Skeletal muscle cell (primary cell): ENCODE measurements at regions not wholly inside any gene's neighbourhood (a gene's known extent, or its start where the extent isn't known, plus 50 kb on each side); places are given as distances from the start of the nearest gene placed in this dataset.

Source experiments
- DNase-seq: peaks from one replicate; pipeline ENCODE4 v3.0.0-alpha.2; 2010; ENCODE audit warnings: low read depth
- H3K4me3 ChIP-seq: 2 replicates; pipeline ENCODE4 v1.5.1; 2011; ENCODE audit warnings: low read depth, mild to moderate bottlenecking, control low read depth, low read length, moderate library complexity

DNA sequence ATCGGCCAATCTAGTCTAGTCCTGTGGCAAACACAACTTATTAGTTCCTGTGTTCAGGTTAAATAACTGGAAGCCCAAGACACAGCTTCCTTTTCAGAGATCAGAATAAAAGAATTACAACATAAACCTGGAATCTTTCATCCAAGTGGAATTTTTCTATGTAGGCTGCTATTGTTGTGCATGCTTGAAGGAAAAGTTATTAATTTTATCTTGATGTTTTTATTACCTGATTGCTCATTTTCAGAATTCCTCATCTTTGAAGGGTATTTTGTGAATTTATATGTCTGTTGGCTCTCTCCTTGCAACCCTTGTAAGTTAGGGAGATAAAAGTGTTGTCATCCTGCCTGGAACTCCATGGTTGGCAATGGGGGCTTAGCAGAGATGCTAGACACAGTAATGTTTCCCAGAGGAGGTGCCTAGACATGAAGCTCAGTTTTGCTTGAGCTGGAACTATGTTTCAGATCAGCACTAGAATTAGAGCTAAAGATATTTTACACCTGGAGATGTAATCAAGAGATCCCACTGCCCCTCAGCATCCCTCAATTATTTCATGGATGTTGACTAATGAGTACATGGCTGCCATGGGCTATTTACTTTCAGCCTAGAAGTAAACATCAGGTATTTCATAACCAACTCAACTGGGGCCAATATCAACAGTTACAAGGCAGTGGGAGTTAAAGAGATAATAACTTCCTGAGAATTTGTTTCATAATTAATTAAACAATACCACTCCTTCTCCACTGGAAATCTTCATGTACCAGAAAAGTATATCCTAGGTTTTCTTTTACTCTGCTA is 367.0 kb upstream of the MARCKS start:
- no peak overlapping the region for H3K4me3 ChIP-seq
- DNase-seq: no peak

GRCh38 chr6:113491376-113491775 is 365.8 kb upstream of the MARCKS start:
- no peak for DNase-seq
- H3K4me3 ChIP-seq: no peak overlapping the region

DNA sequence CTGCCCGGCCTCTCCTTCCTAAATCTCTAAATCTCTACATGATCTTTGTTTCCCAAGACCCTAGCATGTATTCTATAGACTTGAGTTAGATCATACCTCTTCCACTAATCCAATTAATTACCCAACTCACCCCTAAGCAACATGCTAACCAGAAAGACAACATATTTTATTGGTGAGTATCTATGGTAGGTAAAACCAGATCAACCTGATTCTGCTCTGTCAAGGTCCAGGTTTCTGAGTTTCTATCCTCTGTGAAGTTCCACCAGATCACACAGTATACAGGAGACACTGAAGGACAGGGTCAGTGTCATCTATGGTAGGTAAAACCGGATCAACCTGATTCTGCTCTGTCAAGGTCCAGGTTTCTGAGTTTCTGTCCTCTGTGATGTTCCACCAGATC is 363.2 kb upstream of the MARCKS start:
- DNase-seq: no peak
- no peak overlapping the region for H3K4me3 ChIP-seq

- no peak overlapping the region for H3K4me3 ChIP-seq
- DNase-seq: peak; percentile 62
Observed at GRCh38 chr6:113495521-113495920, 361.6 kb upstream of the MARCKS start.

GRCh38 chr6:113496166-113496565 is 361.0 kb upstream of the MARCKS start:
- peak; percentile 18 for DNase-seq
- no peak overlapping the region for H3K4me3 ChIP-seq

GRCh38 chr6:113500221-113500620 is 356.9 kb upstream of the MARCKS start:
- DNase-seq: no peak
- H3K4me3 ChIP-seq: no peak overlapping the region

GRCh38 chr6:113505084-113505699 is 352.0 kb upstream of the MARCKS start:
- no peak overlapping the region for H3K4me3 ChIP-seq
- DNase-seq: no peak

- no peak for DNase-seq
- H3K4me3 ChIP-seq: no peak overlapping the region
Observed at GRCh38 chr6:113508249-113508648, 348.9 kb upstream of the MARCKS start.

- DNase-seq: no peak
Observed at GRCh38 chr6:113511100-113511499, 346.0 kb upstream of the MARCKS start.

GRCh38 chr6:113512576-113512975 is 344.6 kb upstream of the MARCKS start:
- DNase-seq: no peak
- no peak overlapping the region for H3K4me3 ChIP-seq

More at GRCh38 chr6:113511100-113511499, 346.0 kb upstream of the MARCKS start:
- no peak overlapping the region for H3K4me3 ChIP-seq

DNA sequence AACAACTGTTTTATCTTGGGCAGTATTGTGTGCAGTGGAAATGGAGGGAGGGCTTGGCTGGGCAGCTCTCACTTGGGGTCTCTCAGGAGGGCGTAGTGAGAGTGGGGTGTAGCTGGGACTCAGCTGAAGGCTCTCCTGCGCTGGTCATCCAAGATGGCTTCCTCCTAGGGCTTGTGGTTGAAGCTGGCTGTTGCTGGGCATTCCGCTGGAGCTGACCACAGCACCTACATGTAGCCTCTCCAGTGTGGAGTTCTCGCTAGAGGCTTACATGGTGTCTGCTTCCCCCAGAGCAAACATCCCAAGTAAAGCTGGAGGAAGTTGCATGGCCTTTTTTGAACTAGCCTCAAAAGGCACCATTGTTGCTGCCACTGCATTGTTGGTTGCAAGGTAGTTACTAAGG is 344.1 kb upstream of the MARCKS start:
- no peak overlapping the region for H3K4me3 ChIP-seq
- no peak for DNase-seq

GRCh38 chr6:113522376-113522775 is 334.8 kb upstream of the MARCKS start:
- no peak for DNase-seq
- H3K4me3 ChIP-seq: no peak overlapping the region

DNA sequence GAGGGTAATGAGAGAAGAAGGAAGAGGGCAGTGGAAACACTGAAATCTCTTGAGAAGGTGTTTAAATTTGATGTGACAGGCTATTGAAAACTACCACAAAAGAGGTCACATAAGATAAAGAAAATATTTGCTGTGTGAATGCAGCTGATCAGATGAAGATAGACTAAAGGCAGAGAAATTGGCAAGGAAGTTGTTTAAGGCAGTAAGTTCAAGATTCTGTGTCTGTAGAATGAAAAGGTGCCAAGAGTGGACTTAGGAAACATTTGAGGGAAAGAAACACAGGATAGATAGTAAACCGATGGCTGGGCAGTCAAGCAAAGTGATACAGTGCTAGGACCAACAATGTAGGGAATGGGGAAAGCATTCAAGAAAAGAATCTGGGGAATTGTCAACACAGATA is 332.3 kb upstream of the MARCKS start:
- no peak overlapping the region for H3K4me3 ChIP-seq
- DNase-seq: no peak

DNA sequence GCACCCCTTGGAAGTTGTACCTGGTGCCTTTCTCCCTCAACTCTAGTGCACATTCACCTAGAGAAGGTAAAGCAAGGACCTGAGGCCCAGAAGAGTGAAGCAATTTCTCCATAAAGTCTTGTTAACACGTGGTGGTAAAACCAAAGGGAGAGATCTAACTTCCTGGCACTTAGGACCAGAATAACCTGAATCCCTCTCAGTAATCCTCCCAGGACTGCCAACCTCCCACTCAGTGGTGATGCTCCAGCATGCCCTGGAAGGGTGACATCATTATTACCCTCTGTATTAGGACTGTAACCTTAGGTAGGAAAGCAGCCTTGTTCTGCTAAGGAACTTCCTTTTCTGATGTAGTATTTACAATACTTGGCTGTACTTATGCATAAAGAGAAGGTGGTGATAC is 330.6 kb upstream of the MARCKS start:
- H3K4me3 ChIP-seq: no peak overlapping the region
- DNase-seq: no peak

- no peak overlapping the region for H3K4me3 ChIP-seq
- DNase-seq: no peak
Observed at GRCh38 chr6:113526995-113527394, 330.1 kb upstream of the MARCKS start.

GRCh38 chr6:113528111-113528510 is 329.0 kb upstream of the MARCKS start:
- no peak for DNase-seq
- no peak overlapping the region for H3K4me3 ChIP-seq

DNA sequence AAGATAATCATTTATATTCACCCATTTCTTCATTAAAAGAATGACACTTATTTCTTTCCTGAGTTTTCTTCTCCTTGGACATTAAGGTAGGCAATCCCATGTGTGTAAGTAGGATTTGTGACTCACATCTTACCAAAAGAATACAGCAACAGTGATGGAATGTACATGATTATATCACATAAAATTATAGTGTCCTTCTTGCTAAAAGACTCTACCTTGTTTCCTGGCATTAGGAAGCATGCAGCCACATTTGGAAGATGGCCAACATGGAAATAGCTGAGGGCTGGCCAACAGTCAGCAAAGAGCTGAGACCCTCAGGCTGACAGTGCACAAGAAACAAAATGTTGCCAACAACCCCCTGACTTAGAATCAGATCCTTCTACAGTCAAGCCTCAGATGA is 327.9 kb upstream of the MARCKS start:
- no peak for DNase-seq
- no peak overlapping the region for H3K4me3 ChIP-seq

DNA sequence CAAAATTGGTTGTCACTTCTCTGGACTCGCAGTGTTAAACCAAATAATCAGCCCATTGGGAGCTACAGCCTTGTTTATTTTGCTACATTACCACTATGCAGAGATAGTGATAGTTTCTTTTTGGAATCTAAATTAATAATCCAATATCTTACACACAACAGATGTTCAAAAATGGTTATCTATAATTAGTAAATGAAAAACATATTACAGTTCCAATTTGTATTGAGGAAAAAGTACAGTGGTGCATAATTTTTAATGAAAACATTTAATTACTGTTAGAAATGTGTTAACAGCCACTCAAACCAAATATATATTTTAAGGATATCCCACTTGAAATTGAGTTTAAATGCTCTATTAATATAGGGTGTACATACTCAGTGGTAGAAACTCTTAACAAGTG is 327.3 kb upstream of the MARCKS start:
- H3K4me3 ChIP-seq: no peak overlapping the region
- no peak for DNase-seq

GRCh38 chr6:113530769-113531168 is 326.4 kb upstream of the MARCKS start:
- peak; percentile 41 for DNase-seq
- H3K4me3 ChIP-seq: no peak overlapping the region

- H3K4me3 ChIP-seq: no peak overlapping the region
- no peak for DNase-seq
Observed at GRCh38 chr6:113539202-113539601, 317.9 kb upstream of the MARCKS start.

DNA sequence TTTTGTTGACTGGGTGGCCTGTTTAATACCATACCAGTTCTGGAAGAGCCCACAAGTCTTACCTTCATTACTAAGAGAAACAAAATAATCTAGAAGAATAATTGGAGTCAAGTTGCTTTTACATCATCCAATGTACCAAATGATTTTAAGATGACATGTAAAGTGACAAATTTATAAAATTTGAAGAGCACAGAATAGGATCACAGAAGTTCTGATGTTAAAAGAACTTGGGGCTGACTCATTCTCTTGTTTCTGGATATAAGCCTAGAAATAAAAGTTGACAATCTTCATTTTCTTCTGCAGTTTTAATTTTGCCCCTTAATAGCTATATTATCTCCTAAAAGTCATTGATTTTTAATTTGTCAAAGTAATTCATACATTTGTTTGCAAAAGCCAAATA is 317.5 kb upstream of the MARCKS start:
- no peak overlapping the region for H3K4me3 ChIP-seq
- DNase-seq: no peak
